Stimulated activated memory B cell treated with anti-CD40 and anti-IgM and Interleukin-4, amounts not matched to agents 10 μg/mL and 1 μg/mL and 100 μg/mL, for 72 hours (primary cell): ENCODE measurements at regions not wholly inside any gene's neighbourhood (a gene's known extent, or its start where the extent isn't known, plus 50 kb on each side); places are given as distances from the start of the nearest gene placed in this dataset.

Experiments
- ATAC-seq: fragments of 150-1000 bp; cut with Tn5 transposase; 2 replicates; pipeline ENCODE4 v1.10.0; 2021
- H3K27ac Mint-ChIP-seq: one replicate; pipeline ENCODE4 v1.8.0; 2022; ENCODE audit warnings: mild to moderate bottlenecking, mixed read lengths
- H3K27me3 Mint-ChIP-seq: one replicate; pipeline ENCODE4 v1.8.0; 2022; ENCODE audit warnings: mixed read lengths
- H3K36me3 Mint-ChIP-seq: one replicate; pipeline ENCODE4 v1.8.0; 2022; ENCODE audit warnings: mixed read lengths
- H3K4me1 Mint-ChIP-seq: one replicate; pipeline ENCODE4 v1.8.0; 2022; ENCODE audit warnings: mixed read lengths
- H3K4me3 Mint-ChIP-seq: one replicate; pipeline ENCODE4 v1.8.0; 2022; ENCODE audit warnings: mild to moderate bottlenecking, moderate library complexity, mixed read lengths
- H3K9me3 Mint-ChIP-seq: one replicate; pipeline ENCODE4 v1.8.0; 2022; ENCODE audit warnings: mixed read lengths

DNA sequence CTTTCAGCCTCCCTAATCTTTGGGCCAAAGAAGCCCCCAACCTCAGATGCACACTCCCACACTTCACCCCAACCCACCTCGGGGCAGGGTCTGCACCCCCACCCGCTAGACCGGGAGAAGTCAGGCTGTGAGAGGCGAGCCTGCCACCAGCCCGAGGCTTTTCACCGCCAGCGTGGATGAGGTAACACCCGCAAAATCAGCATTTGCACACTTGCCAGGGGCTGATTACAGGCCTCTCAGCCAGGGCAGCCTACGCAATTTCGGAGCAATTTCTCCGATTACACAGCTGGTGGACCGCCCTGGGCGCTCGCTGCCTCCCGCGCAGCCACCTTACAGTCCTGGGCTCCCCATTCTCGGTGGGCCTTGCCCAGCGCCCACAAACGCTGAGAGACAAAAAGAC, 68.5 kb downstream of the FOXD1 start:
- no peak overlapping the region for H3K4me3 Mint-ChIP-seq

DNA sequence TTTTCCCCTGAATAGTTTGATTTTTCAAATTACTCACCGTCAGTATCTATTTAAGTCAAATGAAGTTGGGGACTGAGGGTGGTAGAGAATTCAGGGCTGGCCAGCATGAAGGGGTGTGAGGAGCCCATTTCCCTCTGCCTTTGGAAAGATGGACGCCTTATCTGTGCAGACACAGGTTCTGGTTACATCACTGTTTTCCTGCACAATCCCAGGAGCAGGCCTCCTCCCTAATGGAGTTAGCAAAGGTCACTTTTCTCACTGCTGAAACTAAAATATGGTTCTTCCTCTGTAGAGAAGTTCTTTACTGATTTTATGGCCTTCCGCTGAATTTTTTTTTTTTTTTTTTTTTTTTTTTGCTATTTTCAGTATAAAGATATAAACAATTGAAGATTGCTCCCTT, 69.1 kb downstream of the FOXD1 start:
- no peak overlapping the region for H3K27ac Mint-ChIP-seq
- H3K4me1 Mint-ChIP-seq = peaks cover 9% of the 10 kb centered on the region
- ATAC-seq = no peak
- peaks cover 71% of the 10 kb centered on the region for H3K27me3 Mint-ChIP-seq
- H3K9me3 Mint-ChIP-seq = peaks cover 5% of the 10 kb centered on the region
- peaks cover 6% of the 10 kb centered on the region for H3K36me3 Mint-ChIP-seq
- H3K4me3 Mint-ChIP-seq = no peak overlapping the region

More for the DNA sequence above, 68.5 kb downstream of the FOXD1 start:
- Mint-ChIP-seq H3K27me3 (peaks cover 75% of the 10 kb centered on the region), H3K4me1 (peaks cover 9% of the 10 kb centered on the region), H3K9me3 (peaks cover 9% of the 10 kb centered on the region), H3K27ac (no peak overlapping the region), H3K36me3 (peaks cover 12% of the 10 kb centered on the region)
- ATAC-seq = no peak

DNA sequence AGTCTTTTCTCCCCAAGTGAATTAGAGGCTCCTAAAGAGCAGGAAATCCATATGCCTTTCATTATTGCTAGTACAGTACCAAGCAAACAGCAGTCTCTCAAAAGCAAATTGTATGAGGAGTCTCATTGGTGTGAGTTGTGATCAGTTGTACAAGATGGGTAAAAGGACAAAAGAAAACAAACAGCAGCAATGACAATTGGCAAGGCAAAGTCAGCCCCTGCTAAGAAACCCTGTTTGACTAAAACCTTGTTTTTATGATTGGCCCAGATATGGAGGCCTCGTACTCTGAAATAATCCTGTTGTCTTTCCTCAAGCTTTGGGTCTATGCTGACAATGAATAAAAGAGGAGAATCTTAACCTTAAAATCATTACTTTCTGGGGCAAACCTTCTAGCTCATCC, 69.8 kb downstream of the FOXD1 start:
- no peaks in the 10 kb centered on the region for H3K36me3 Mint-ChIP-seq
- peaks cover 64% of the 10 kb centered on the region for H3K27me3 Mint-ChIP-seq
- ATAC-seq = no peak
- no peak overlapping the region for H3K4me3 Mint-ChIP-seq
- H3K9me3 Mint-ChIP-seq = no peaks in the 10 kb centered on the region
- peaks cover 9% of the 10 kb centered on the region for H3K4me1 Mint-ChIP-seq
- no peak overlapping the region for H3K27ac Mint-ChIP-seq

DNA sequence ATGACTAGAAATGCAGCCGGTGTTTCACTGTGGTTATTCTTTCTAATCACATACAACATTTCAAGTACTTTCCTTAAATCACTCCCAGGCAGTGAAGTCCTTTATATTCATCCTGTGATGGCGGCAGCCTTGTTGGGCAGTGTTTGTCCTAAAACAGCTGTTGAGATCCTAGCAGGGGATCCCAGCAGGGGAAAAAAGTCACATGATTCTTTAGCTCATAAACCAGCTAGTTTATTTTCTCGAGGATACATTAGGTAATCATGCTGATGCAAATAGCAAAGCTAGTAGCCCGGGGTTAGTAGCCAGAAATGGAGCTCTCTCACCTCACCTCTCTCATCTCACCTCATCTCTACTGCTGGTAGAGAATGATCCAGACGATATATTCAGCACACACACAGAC, 70.5 kb downstream of the FOXD1 start:
- Mint-ChIP-seq H3K27ac (no peak overlapping the region), H3K36me3 (no peaks in the 10 kb centered on the region), H3K4me3 (no peak overlapping the region), H3K27me3 (peaks cover 57% of the 10 kb centered on the region), H3K9me3 (no peaks in the 10 kb centered on the region), H3K4me1 (peaks cover 9% of the 10 kb centered on the region)
- ATAC-seq = no peak

DNA sequence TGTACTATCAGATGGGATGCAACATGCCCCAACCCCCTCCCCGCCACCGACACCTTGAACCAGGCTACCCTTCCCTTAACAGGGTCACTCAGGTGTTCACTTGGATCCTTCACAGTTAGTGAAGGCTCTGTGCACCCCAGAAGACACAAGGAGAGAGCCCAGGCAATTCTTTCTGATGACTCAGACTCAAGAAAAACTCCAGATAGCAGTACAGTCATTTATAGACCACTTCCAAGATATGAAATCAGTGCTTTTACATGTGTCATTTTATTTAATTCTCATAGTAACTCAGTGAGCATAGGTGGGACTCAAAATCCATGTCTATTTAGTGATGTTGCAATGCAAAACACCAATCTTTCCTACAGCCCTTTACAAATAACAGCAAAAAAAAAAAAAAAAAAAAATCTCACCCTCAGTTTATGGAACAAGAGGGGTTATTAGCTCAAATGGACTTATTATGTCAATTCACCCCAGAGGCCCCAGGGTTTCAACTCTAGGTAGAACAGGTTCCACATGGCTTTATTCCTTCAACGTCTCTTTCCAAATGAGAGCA, 71.9 kb downstream of the FOXD1 start:
- ATAC-seq = no peak

DNA sequence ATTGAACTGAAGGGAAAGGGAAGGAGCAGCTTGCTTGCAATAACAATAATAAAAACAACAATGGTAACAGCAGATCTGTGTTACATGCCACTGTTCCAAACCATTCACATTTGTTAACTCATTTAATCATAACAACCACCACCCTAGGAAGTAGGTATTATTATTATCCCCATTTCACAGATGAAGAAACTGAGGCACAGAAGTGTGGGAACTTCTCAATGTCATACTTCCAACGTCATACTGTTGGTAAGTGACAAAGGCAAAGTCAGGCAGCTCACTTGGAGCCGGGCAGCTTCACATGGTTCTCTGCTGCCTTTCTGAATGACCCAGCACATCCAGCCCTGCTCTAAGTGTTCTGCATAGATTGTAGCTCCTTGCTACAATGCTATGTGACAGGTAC, 72.6 kb downstream of the FOXD1 start:
- Mint-ChIP-seq H3K4me1 (peaks cover 3% of the 10 kb centered on the region), H3K4me3 (no peak overlapping the region), H3K36me3 (no peaks in the 10 kb centered on the region), H3K27me3 (peaks cover 58% of the 10 kb centered on the region), H3K27ac (no peak overlapping the region), H3K9me3 (no peaks in the 10 kb centered on the region)
- no peak for ATAC-seq

More for the DNA sequence above, 71.9 kb downstream of the FOXD1 start:
- no peak overlapping the region for H3K27ac Mint-ChIP-seq
- no peak overlapping the region for H3K4me3 Mint-ChIP-seq
- no peaks in the 10 kb centered on the region for H3K9me3 Mint-ChIP-seq
- H3K27me3 Mint-ChIP-seq = peaks cover 58% of the 10 kb centered on the region
- H3K4me1 Mint-ChIP-seq = peaks cover 9% of the 10 kb centered on the region
- no peaks in the 10 kb centered on the region for H3K36me3 Mint-ChIP-seq

DNA sequence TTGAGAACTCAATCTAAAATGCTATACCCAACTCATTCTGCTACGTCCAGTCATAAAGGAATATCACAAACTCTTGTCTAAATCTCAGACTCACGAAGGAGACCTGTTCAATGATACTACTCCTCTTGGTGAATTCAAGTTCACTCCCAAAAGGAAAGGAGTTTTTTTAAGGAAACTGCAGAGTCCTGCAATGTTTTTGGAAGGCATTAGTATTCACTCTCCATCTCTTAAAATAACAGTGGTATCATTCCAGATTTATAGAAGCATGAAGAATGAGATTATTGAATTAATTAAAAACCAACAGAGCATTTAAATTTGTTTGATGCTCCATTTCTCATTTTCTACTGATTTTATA, 73.4 kb downstream of the FOXD1 start:
- Mint-ChIP-seq H3K4me3 (no peak overlapping the region), H3K27me3 (peaks cover 51% of the 10 kb centered on the region), H3K4me1 (no peaks in the 10 kb centered on the region), H3K27ac (no peak overlapping the region), H3K36me3 (no peaks in the 10 kb centered on the region), H3K9me3 (no peaks in the 10 kb centered on the region)
- ATAC-seq = no peak

DNA sequence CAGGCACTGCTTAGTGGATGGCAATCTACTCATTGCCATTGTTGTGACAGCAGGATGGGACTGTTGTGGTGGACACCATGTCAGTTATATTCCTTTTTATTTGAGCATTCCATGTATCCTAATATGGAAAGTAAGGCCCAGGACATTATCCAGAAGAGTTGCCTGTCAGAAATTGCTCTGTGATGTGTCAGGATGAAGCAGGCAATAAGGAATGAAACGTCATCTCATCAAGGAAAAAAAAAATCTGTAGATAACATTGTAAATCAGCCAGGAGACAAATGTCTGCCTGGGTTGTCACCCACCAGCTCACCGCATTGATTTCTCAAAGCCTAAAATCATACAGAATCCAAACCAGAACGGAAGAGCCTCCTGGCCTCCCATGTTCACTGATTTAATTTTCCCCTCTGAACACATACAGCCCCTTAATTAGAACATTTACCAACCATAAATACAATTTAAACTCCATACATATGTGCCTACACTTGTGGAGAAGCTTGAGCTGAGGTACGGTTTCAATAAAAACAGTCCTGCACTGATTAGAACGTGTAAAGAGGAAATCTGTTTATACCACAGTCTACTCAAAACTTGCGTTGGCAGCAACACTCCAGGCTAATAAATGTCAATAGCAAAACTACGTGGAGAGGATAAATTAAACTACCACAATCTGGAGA, 73.9 kb downstream of the FOXD1 start:
- Mint-ChIP-seq H3K27me3 (peaks cover 51% of the 10 kb centered on the region), H3K36me3 (no peaks in the 10 kb centered on the region), H3K9me3 (no peaks in the 10 kb centered on the region), H3K4me3 (no peak overlapping the region), H3K4me1 (no peaks in the 10 kb centered on the region), H3K27ac (no peak overlapping the region)
- no peak for ATAC-seq

DNA sequence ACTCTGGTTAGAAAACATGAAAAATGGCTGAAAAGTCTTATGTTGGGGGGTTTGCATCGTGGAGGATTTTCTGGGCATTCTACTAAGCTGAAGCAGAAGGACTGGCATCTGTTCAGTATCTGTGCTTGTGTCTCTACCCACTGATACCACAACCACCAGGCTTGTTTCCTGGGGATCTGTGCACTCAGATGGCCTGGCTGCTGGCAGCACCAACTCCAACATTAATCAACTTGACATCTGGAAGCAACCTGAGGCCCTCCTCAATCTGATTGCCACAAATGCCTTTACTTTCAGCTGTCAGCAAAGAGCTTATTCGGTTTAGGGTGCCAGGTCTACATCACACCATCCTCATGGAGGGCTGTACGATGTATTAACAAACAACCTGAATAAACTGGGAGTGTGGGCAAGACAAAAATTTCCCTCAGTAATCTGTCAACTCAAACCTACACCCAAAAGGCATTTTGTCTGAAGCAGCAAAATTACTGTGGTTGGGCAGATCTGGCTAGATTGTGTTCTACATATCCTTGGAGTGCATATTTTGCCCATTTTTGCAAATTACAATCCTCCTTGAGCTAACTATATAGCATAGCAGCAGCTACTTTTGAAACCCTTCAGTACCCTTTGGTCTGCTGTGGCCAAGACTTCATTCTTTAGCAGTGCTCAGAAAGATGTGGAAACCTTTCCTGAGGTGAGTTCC, 74.6 kb downstream of the FOXD1 start:
- no peaks in the 10 kb centered on the region for H3K36me3 Mint-ChIP-seq
- no peak for ATAC-seq
- no peak overlapping the region for H3K4me3 Mint-ChIP-seq
- H3K4me1 Mint-ChIP-seq = no peaks in the 10 kb centered on the region
- H3K27ac Mint-ChIP-seq = no peak overlapping the region
- H3K27me3 Mint-ChIP-seq = peaks cover 47% of the 10 kb centered on the region
- no peaks in the 10 kb centered on the region for H3K9me3 Mint-ChIP-seq

DNA sequence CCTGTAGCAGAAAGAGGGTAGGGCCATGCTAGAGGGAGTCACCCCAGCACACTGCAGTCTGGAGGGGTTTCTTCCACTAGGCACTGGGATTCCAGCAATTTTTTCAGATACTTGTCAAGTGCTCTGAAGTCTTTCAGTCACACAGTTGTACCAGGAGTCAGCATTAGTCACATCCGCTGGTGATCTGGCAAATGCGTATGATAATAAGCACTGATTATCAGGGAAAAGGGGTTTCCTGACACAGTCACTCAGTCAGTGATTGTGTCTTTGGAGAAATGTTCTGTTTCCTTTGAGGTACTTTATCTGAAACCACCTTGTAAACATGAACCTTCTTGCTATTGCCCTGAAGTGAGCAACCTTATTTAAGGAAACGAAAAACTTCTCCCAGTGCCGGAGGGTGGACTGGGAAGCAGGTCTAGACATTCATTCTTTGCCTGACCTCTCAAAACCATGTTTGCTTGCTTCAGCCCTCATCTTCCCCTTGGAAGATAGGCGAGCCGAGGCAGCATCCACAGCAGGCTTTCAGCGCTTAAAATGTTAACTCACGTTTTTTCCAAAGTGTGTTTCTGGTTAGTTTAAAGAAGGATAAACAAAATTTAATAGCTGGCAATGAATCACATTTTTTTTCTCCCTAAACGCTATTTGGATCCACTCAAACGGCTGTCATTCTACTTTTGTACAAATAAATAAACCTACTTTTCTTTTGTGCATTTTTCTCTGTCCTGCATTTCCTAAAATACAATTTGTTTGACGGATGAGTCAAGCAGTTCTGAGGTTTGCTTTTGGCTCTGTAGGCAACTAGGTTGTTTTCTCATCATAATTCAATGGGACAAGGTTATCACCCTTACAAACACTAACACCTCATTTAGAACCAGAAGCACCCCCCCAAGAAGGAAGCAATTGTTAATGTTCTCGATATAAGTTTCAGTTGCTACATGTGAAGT, 77.7 kb downstream of the FOXD1 start:
- Mint-ChIP-seq H3K27me3 (peaks cover 29% of the 10 kb centered on the region), H3K4me3 (no peak overlapping the region), H3K9me3 (no peaks in the 10 kb centered on the region), H3K27ac (no peak overlapping the region), H3K4me1 (no peaks in the 10 kb centered on the region), H3K36me3 (no peaks in the 10 kb centered on the region)
- ATAC-seq = no peak

DNA sequence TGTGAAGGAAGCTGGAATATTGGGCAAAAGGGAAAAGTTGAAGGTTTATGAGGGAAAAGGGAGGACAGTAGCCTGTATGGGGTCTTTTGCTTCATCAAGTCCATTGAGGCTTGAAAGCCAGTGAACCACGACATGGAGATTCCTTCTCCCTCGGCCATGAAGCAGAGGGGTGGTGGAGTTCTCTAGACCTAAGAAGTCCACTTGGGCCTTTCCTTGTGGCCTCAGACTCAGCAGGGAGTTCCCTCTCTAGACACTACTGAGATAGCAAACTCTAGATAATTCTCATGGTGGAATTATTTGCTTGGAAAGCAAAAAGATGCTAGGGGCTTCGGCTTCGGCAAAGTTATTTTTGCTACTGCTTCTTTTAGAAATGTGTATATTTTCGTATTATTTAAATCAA, 78.5 kb downstream of the FOXD1 start:
- ATAC-seq = no peak
- Mint-ChIP-seq H3K4me3 (no peak overlapping the region), H3K36me3 (no peaks in the 10 kb centered on the region), H3K27ac (no peak overlapping the region), H3K9me3 (no peaks in the 10 kb centered on the region), H3K4me1 (no peaks in the 10 kb centered on the region), H3K27me3 (peaks cover 21% of the 10 kb centered on the region)

DNA sequence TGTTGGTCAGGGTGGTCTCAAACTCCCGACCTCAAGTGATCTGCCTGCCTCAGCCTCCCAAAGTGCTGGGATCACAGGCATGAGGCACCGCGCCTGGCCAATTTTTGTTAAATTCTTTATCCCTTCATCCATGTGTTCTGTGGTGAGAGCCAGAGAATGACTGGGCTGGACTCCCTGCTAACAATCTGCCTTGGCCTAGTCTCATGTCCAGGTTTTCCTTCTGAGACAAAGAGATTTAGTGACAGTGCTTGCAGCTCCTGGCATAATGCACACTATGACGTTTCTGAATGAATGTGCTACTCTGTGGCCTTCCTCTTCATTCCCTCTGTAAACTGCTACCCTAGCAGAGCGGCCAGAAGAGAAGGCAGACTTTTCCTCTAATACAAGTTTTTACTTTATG, 79.3 kb downstream of the FOXD1 start:
- Mint-ChIP-seq H3K4me1 (no peaks in the 10 kb centered on the region), H3K9me3 (no peaks in the 10 kb centered on the region), H3K27ac (no peak overlapping the region), H3K27me3 (peaks cover 19% of the 10 kb centered on the region), H3K4me3 (no peak overlapping the region), H3K36me3 (no peaks in the 10 kb centered on the region)
- no peak for ATAC-seq

DNA sequence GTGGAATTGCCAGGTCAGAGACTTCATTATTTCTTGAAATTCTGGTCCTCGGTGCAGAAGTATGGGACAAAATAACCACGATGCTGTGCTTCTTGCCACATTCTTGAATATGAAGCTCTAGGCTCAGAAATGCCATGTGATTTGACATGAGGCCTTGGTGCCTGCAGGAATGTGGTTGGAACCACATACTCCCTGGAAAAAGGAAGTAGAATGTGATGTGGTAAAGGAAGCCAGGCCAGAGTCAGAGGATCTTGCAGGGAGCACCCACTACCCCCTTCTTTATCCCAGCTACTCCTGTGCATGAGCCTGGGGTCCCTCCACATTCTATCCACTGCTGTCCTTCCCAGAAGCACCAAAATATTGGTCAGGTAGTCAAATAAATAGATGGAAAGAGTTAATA, 80.9 kb downstream of the FOXD1 start:
- H3K9me3 Mint-ChIP-seq = no peaks in the 10 kb centered on the region
- no peak overlapping the region for H3K27ac Mint-ChIP-seq
- H3K27me3 Mint-ChIP-seq = peaks cover 19% of the 10 kb centered on the region
- no peak overlapping the region for H3K4me3 Mint-ChIP-seq
- no peak for ATAC-seq
- no peaks in the 10 kb centered on the region for H3K36me3 Mint-ChIP-seq
- H3K4me1 Mint-ChIP-seq = no peaks in the 10 kb centered on the region

DNA sequence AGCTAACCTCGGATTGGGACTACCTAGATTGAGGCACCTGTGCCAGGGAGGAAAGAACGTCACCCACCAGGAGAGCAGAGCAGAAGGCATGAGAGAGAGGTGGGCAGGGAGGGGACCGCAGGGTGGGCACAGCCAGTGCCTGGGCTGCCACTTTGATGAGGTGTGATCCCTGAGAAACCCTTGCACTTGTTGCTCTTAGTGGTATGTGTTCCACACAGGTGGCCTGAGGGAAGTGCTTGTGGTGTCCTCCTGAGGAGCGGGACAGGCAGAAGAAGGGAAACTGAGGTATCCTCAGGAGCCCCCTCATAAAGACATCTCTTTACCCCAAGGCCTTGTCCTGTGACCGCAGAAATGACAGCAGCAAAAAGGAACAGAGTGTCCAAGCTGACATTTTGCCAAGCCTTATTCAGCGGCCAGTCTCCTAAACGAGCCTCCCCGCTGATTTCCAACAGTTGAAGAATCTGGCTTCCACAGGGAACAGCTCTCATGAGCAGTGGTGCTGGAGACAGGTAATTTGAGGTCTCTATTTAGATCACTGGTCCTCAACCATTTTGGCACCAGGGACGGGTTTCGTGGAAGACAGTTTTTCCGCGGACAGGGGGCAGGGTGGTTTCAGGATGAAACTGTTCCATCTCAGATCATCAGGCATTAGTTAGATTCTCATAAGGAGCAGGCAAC, 82.4 kb downstream of the FOXD1 start:
- no peaks in the 10 kb centered on the region for H3K4me1 Mint-ChIP-seq

More for the DNA sequence above, 82.4 kb downstream of the FOXD1 start:
- H3K27ac Mint-ChIP-seq = no peak overlapping the region
- no peaks in the 10 kb centered on the region for H3K9me3 Mint-ChIP-seq
- H3K4me3 Mint-ChIP-seq = no peak overlapping the region
- H3K36me3 Mint-ChIP-seq = no peaks in the 10 kb centered on the region
- no peak for ATAC-seq
- peaks cover 19% of the 10 kb centered on the region for H3K27me3 Mint-ChIP-seq
